Body of pancreas (tissue), 4 donors: ENCODE measurements at regions not wholly inside any gene's neighbourhood (a gene's known extent, or its start where the extent isn't known, plus 50 kb on each side); places are given as distances from the start of the nearest gene placed in this dataset.
"Not testable (repeated sequence)": the region's sequence is repeated elsewhere in the genome, so short reads cannot be mapped to it uniquely, and the experiment has no call there.

Experiments used
- ATAC-seq: fragments of 150-250 bp; one replicate; pipeline ENCODE4 v1.9.1; 2016
- DNase-seq, 4 donors: peaks; one replicate each; pipeline ENCODE4 v3.0.0-alpha.2; 2019
- H3K27ac ChIP-seq, 4 donors: fragments of 200-600 bp; sonication (generic); 1 replicate in 3 of 4; 2 replicates in 1 of 4; pipeline versions ENCODE4 v1.5.1 to v1.6.1; 2016 to 2019; ENCODE audit warnings: mild to moderate bottlenecking in 1 of 4, mixed read lengths in 1 of 4, moderate library complexity in 1 of 4
- H3K27me3 ChIP-seq, 2 donors: fragments of 200-600 bp; sonication (generic); one replicate each; pipeline ENCODE4 v1.6.0; 2016; ENCODE audit warnings: mild to moderate bottlenecking in 1 of 2
- H3K36me3 ChIP-seq, 2 donors: fragments of 200-600 bp; sonication (generic); replicated peaks in 1 of 2; 2 replicates each; pipeline ENCODE4 v1.5.1; 2016; ENCODE audit warnings: low read depth in 2 of 2; ENCODE audit not compliant: insufficient read depth in 1 of 2
- H3K4me1 ChIP-seq: fragments of 200-600 bp; sonication (generic); one replicate; pipeline ENCODE4 v1.6.0; 2016
- H3K4me3 ChIP-seq, 2 donors: fragments of 200-600 bp; sonication (generic); 1 replicate in 1 of 2; 2 replicates in 1 of 2; pipeline ENCODE4 v1.5.1; 2016 to 2019
- H3K9me3 ChIP-seq, 3 donors: fragments of 200-600 bp; sonication (generic); 1 replicate in 2 of 3; 2 replicates in 1 of 3; pipeline ENCODE4 v1.5.1; 2016
- POLR2A ChIP-seq, 3 donors: fragments of 450-650 bp; IDR thresholded peaks; one replicate each; pipeline ENCODE4 v1.6.1; 2016; ENCODE audit warnings: antibody characterized with exemption in 3 of 3, mild to moderate bottlenecking in 2 of 3
- WGBS, 2 donors: methylation state at CpG; one replicate each; pipeline ENCODE4 v1.1.5; 2017; 5-methylcytosine and 5-hydroxymethylcytosine counted together
- intact Hi-C: fragments of 100-400 bp; cut with DNase I; formaldehyde crosslinking; loops from one replicate; pipeline ENCODE4 v1.15.1; 2023
- TF ChIP-seq, protein P1 (sequence below), 7 experiments: fragments of 450-650 bp in 4 of 7; fragments of 200-600 bp in 3 of 7; sonication (generic) in 3 of 7; IDR thresholded peaks; one replicate each; pipeline ENCODE4 v1.5.1; 2016 to 2019; ENCODE audit warnings: antibody characterized with exemption in 7 of 7

- Histone ChIP-seq H3K36me3 (no peaks in the 10 kb centered on the region), H3K4me3 (no peak overlapping the region), H3K4me1 (no peaks in the 10 kb centered on the region), H3K27ac (no peak overlapping the region), H3K9me3 (no peaks in the 10 kb centered on the region), H3K27me3 (no peaks in the 10 kb centered on the region)
- WGBS, 2 donors, result 57 to 58% methylated on average over 4 of the region's 4 CpGs
- ATAC-seq (no peak), DNase-seq (no peak)
- TF ChIP-seq, protein P1, sequence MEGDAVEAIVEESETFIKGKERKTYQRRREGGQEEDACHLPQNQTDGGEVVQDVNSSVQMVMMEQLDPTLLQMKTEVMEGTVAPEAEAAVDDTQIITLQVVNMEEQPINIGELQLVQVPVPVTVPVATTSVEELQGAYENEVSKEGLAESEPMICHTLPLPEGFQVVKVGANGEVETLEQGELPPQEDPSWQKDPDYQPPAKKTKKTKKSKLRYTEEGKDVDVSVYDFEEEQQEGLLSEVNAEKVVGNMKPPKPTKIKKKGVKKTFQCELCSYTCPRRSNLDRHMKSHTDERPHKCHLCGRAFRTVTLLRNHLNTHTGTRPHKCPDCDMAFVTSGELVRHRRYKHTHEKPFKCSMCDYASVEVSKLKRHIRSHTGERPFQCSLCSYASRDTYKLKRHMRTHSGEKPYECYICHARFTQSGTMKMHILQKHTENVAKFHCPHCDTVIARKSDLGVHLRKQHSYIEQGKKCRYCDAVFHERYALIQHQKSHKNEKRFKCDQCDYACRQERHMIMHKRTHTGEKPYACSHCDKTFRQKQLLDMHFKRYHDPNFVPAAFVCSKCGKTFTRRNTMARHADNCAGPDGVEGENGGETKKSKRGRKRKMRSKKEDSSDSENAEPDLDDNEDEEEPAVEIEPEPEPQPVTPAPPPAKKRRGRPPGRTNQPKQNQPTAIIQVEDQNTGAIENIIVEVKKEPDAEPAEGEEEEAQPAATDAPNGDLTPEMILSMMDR (IDR thresholded peaks at IDR 0.05), result no peak
- no peak for TF ChIP-seq POLR2A (IDR thresholded peaks at IDR 0.05)
- intact Hi-C loops, result no loop called here
These were observed 64.5 kb upstream of the BACH2 start for GRCh38 chr6:90361174-90361573.

DNA sequence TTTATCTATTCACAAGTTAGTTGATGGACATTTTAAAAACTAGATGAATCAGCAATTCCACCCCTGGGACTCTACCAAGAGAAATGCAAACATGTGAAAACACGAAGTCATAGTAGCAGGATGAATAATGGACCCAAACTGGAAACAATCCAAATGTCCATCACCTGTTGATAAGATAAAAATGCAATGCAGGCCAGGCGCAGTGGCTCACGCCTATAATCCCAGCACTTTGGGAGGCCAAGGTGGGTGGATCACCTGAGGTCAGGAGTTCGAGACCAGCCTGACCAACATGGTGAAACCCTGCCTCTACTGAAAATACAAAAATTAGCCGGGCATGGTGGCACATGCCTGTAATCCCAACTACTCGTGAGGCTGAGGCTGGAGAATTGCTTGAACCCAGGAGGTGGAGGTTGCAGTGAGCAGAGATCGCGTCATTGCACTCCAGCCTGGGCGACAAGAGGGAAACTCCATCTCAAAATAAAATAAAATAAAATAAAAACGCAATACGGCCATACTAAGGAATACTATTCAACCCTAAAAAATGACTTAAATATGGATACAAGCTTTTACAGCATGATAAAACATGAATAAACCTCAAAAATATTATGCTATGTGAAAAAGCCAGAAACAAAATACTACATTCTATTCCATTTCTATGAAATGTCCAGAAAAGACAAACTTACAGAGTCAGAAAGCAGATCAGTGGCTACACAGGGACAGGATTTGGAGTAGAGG lies 61.6 kb upstream of the BACH2 start:
- H3K4me1 ChIP-seq, H3K9me3 ChIP-seq, H3K4me3 ChIP-seq, H3K36me3 ChIP-seq, H3K27ac ChIP-seq, DNase-seq, intact Hi-C loops, H3K27me3 ChIP-seq: not testable (repeated sequence)
- peak; percentile 24 for ATAC-seq
- 65% methylated on average over 11 of the region's 11 CpGs for WGBS, 2 donors

GRCh38 chr6:90356012-90356421 lies 59.4 kb upstream of the BACH2 start:
- ATAC-seq (no peak), DNase-seq (no peak)
- H3K27ac ChIP-seq, result no peak overlapping the region
- no peaks in the 10 kb centered on the region for H3K4me1 ChIP-seq
- 44 to 46% methylated on average over 12 of the region's 12 CpGs for WGBS, 2 donors
- H3K9me3 ChIP-seq, result no peaks in the 10 kb centered on the region
- no peak for TF ChIP-seq POLR2A (IDR thresholded peaks at IDR 0.05)
- TF ChIP-seq, protein P1 (IDR thresholded peaks at IDR 0.05), result no peak
- intact Hi-C loops, result no loop called here
- H3K36me3 ChIP-seq, result no peaks in the 10 kb centered on the region
- no peak overlapping the region for H3K4me3 ChIP-seq
- no peaks in the 10 kb centered on the region for H3K27me3 ChIP-seq

DNA sequence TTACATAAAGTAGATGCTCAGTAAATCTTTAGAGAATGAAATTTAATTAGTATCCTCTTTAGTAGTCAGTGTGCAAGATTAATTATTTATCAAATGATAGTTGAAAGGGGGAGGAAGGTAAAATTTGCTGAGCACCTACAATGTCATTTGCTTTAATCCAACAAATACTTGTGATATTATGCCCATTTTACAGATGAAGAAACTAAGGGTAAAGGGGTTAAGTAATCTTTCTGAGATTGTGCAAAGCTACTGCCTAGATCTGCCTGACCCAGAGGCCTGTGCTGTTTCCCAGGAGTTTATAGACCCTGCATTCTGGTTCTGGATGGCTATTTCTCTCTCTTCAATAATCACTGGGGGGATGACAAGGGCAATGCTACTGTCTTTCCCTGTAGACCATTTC lies 58.3 kb upstream of the BACH2 start:
- TF ChIP-seq, protein P1 (IDR thresholded peaks at IDR 0.05), result no peak
- TF ChIP-seq POLR2A (IDR thresholded peaks at IDR 0.05), result no peak
- H3K4me1 ChIP-seq, result no peaks in the 10 kb centered on the region
- H3K9me3 ChIP-seq, result no peaks in the 10 kb centered on the region
- ATAC-seq, result no peak
- no peak overlapping the region for H3K27ac ChIP-seq
- no peak for DNase-seq
- H3K4me3 ChIP-seq, result no peak overlapping the region
- intact Hi-C loops, result no loop called here
- no peaks in the 10 kb centered on the region for H3K27me3 ChIP-seq
- no peaks in the 10 kb centered on the region for H3K36me3 ChIP-seq

GRCh38 chr6:90351696-90352095 lies 55.1 kb upstream of the BACH2 start:
- H3K27me3 ChIP-seq, result no peaks in the 10 kb centered on the region
- TF ChIP-seq, protein P1 (IDR thresholded peaks at IDR 0.05), result no peak
- no peak for TF ChIP-seq POLR2A (IDR thresholded peaks at IDR 0.05)
- no peaks in the 10 kb centered on the region for H3K36me3 ChIP-seq
- H3K27ac ChIP-seq, result no peak overlapping the region
- intact Hi-C loops, result no loop called here
- no peak overlapping the region for H3K4me3 ChIP-seq
- ATAC-seq, result no peak
- DNase-seq, result no peak
- 28 to 31% methylated on average over 4 of the region's 4 CpGs for WGBS, 2 donors
- H3K4me1 ChIP-seq, result no peaks in the 10 kb centered on the region
- H3K9me3 ChIP-seq, result no peaks in the 10 kb centered on the region
